ENCODE measurements at regions not wholly inside any gene's neighbourhood (a gene's known extent, or its start where the extent isn't known, plus 50 kb on each side); places are given as distances from the start of the nearest gene placed in this dataset.

DNA sequence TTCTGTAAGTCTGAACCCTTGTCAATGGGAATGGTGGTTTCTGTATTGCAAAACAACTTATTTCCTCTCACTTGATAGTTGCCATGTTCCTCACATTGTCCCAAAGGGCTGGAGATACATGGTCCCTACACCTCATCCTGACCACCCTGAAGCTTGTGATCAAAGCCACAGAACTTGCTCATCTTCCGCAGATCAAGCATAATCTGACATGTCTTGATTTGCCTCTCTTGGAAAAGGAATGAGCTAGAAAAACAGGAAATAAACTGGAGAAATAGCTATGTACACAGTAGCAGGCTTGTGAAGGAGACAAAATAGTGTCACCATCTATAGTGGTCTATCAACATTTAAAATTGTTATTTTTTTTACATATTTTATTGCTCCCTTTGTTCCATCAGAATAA lies 871.9 kb upstream of the C9orf72 start:
- ChIA-PET CTCF (ENCODE audit: low intra/inter-chr PET ratio) (no interaction called here), POLR2A (no interaction called here)
- Histone ChIP-seq H3K36me3 (ENCODE audit: control insufficient read depth, insufficient read depth, low read length) (no peaks in the 10 kb centered on the region), H4K20me1 (replicated peaks; ENCODE audit: control insufficient read depth, insufficient read depth, low read length) (no peaks in the 10 kb centered on the region), H3K27me3 (ENCODE audit: control insufficient read depth in 2 of 2, insufficient read depth in 2 of 2, low read length in 2 of 2) (no peaks in the 10 kb centered on the region), H3K27ac (ENCODE audit: extremely low read depth, low read depth, low read length) (no peak overlapping the region), H3K4me3 (no peak overlapping the region), H3K9me1 (ENCODE audit: control insufficient read depth, insufficient read depth, low read length) (no peaks in the 10 kb centered on the region), H3K4me2 (ENCODE audit: insufficient read depth, low read length) (no peak overlapping the region), H3K9ac (ENCODE audit: insufficient read depth in 1 of 2, low read depth in 2 of 2, low read length in 2 of 2) (no peak overlapping the region), H3K4me1 (replicated peaks in 1 of 2; ENCODE audit: control insufficient read depth in 2 of 2, insufficient read depth in 2 of 2, low read length in 2 of 2) (no peaks in the 10 kb centered on the region), H3K9me3 (replicated peaks; ENCODE audit: control insufficient read depth, insufficient read depth, low read depth, low read length) (no peaks in the 10 kb centered on the region), H2AFZ (ENCODE audit: low read depth, low read length) (no peak overlapping the region), H3K79me2 (ENCODE audit: control insufficient read depth, insufficient read depth, low read length) (no peaks in the 10 kb centered on the region)
- no peak for DNase-seq (ENCODE audit: extremely low read depth in 1 of 4, low spot score in 3 of 4)
- ATAC-seq, result no peak
- intact Hi-C loops (cut with micrococcal nuclease), result no loop called here
- in situ Hi-C loops (cut with MboI), result no loop called here
- no peak for FAIRE-seq
- no TSS peak for BruUV-seq (replicated peaks)
- WGBS (ENCODE audit: insufficient coverage, low coverage, missing lambda C conversion rate), result 0% methylated on average over 1 of the region's 1 CpG
- TF ChIP-seq ZNF133 (CRISPR knock-in tag; IDR thresholded peaks at IDR 0.05) (no peak), FIP1L1 (IDR thresholded peaks at IDR 0.05; ENCODE audit: low read depth, low read length, poor library complexity, severe bottlenecking) (no peak), MTA1 (IDR thresholded peaks at IDR 0.05; ENCODE audit: borderline replicate concordance) (no peak), GTF2F1 (IDR thresholded peaks at IDR 0.05; ENCODE audit: low read depth, low read length) (no peak), ZNF830 (CRISPR knock-in tag; IDR thresholded peaks at IDR 0.05) (no peak), NEUROD1 (IDR thresholded peaks at IDR 0.05; ENCODE audit: borderline replicate concordance, low read depth, low read length, partially characterized antibody) (no peak), ZNF174 (CRISPR knock-in tag; IDR thresholded peaks at IDR 0.05) (no peak), NELFE (IDR thresholded peaks at IDR 0.05; ENCODE audit: insufficient read depth, insufficient read length) (no peak), NFXL1 (CRISPR knock-in tag; IDR thresholded peaks at IDR 0.05) (no peak), DIDO1 (tag; IDR thresholded peaks at IDR 0.05; ENCODE audit: low read depth) (no peak), FOXA1 (IDR thresholded peaks at IDR 0.05; ENCODE audit: borderline replicate concordance) (no peak), ZNF184 (CRISPR knock-in tag; IDR thresholded peaks at IDR 0.05) (no peak), CSDE1 (IDR thresholded peaks at IDR 0.05) (no peak)
- TF ChIP-seq, protein P1, sequence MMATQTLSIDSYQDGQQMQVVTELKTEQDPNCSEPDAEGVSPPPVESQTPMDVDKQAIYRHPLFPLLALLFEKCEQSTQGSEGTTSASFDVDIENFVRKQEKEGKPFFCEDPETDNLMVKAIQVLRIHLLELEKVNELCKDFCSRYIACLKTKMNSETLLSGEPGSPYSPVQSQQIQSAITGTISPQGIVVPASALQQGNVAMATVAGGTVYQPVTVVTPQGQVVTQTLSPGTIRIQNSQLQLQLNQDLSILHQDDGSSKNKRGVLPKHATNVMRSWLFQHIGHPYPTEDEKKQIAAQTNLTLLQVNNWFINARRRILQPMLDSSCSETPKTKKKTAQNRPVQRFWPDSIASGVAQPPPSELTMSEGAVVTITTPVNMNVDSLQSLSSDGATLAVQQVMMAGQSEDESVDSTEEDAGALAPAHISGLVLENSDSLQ (IDR thresholded peaks at IDR 0.05), result no peak
- TF ChIP-seq, protein P2, sequence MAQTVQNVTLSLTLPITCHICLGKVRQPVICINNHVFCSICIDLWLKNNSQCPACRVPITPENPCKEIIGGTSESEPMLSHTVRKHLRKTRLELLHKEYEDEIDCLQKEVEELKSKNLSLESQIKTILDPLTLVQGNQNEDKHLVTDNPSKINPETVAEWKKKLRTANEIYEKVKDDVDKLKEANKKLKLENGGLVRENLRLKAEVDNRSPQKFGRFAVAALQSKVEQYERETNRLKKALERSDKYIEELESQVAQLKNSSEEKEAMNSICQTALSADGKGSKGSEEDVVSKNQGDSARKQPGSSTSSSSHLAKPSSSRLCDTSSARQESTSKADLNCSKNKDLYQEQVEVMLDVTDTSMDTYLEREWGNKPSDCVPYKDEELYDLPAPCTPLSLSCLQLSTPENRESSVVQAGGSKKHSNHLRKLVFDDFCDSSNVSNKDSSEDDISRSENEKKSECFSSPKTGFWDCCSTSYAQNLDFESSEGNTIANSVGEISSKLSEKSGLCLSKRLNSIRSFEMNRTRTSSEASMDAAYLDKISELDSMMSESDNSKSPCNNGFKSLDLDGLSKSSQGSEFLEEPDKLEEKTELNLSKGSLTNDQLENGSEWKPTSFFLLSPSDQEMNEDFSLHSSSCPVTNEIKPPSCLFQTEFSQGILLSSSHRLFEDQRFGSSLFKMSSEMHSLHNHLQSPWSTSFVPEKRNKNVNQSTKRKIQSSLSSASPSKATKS (CRISPR knock-in tag; IDR thresholded peaks at IDR 0.05), result no peak
- TF ChIP-seq, protein P3, sequence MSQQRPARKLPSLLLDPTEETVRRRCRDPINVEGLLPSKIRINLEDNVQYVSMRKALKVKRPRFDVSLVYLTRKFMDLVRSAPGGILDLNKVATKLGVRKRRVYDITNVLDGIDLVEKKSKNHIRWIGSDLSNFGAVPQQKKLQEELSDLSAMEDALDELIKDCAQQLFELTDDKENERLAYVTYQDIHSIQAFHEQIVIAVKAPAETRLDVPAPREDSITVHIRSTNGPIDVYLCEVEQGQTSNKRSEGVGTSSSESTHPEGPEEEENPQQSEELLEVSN (IDR thresholded peaks at IDR 0.05; ENCODE audit: borderline replicate concordance in 1 of 2, extremely low read depth in 1 of 2, insufficient read depth in 1 of 2, insufficient read length in 1 of 2, low read depth in 1 of 2, low read length in 1 of 2, poor library complexity in 1 of 2, severe bottlenecking in 1 of 2), result no peak
- TF ChIP-seq, protein P4, sequence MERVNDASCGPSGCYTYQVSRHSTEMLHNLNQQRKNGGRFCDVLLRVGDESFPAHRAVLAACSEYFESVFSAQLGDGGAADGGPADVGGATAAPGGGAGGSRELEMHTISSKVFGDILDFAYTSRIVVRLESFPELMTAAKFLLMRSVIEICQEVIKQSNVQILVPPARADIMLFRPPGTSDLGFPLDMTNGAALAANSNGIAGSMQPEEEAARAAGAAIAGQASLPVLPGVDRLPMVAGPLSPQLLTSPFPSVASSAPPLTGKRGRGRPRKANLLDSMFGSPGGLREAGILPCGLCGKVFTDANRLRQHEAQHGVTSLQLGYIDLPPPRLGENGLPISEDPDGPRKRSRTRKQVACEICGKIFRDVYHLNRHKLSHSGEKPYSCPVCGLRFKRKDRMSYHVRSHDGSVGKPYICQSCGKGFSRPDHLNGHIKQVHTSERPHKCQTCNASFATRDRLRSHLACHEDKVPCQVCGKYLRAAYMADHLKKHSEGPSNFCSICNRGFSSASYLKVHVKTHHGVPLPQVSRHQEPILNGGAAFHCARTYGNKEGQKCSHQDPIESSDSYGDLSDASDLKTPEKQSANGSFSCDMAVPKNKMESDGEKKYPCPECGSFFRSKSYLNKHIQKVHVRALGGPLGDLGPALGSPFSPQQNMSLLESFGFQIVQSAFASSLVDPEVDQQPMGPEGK (CRISPR knock-in tag; IDR thresholded peaks at IDR 0.05; ENCODE audit: borderline replicate concordance), result no peak
- TF ChIP-seq, protein P5, sequence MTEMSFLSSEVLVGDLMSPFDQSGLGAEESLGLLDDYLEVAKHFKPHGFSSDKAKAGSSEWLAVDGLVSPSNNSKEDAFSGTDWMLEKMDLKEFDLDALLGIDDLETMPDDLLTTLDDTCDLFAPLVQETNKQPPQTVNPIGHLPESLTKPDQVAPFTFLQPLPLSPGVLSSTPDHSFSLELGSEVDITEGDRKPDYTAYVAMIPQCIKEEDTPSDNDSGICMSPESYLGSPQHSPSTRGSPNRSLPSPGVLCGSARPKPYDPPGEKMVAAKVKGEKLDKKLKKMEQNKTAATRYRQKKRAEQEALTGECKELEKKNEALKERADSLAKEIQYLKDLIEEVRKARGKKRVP (CRISPR knock-in tag; IDR thresholded peaks at IDR 0.05), result no peak

All from K562 (cell line).